NCI-H1092 treated with DMSO at 0.1 percent for 48 hours (cell line): ENCODE measurements at regions not wholly inside any gene's neighbourhood (a gene's known extent, or its start where the extent isn't known, plus 50 kb on each side); places are given as distances from the start of the nearest gene placed in this dataset.
A peak's percentile ranks its signal among the peaks of the same experiment; 100 is the strongest.
"Not testable (repeated sequence)": the region's sequence is repeated elsewhere in the genome, so short reads cannot be mapped to it uniquely, and the experiment has no call there.

ENCODE experiments used
- DNase-seq: peaks from one replicate; lab custom pipeline; 2025; lab: John Stamatoyannopoulos, UW

DNA sequence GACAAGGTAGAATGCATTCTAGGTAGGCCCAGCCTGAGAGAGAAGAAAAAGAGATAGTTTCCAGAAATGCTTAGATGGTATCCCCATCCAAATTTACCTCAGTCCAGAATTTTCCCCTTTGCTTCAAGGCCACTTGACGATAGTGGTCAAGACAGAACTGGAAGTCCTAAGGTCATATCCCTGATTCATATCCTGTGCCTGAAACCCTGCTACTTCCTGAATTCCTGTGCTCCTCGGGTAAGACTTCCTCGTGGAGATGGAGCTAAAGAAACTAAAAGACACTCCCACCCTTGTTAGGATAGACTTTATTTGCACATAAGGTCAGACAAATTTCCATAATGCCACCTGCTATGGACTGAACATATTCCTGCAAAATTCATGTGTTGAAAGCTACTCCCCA, 175.9 kb downstream of the EVX1 start:
- no peak for DNase-seq

DNA sequence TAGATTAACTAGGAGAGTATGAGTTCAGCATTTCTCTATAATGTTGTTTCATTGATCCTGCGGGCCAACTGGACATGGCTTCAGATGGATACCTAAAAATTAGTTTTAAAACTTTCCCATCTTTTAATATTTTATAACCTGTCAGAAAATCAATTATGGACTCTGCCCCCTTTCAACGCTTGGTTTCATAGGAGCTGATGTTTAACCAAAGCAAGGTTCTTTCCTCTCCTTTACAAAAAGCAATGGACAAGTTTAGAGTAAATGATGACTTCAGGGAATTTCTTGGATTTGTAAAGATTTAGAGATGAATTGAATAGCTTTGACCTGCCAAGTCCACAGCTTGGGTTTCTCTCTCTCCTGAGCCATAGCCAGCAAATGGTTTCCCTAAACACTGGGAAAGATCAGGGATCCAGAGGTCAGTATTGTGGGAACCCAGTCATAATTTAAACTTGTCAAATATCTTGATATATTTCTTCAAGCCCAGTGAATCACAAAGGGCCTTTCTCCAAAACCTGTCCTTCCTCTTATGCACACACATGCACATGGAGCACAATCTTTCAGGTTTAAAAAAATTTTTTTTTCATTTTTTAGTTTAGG, 177.1 kb downstream of the EVX1 start:
- DNase-seq: no peak

- DNase-seq: no peak
Measured at GRCh38 chr7:27420702-27421101, 178.1 kb downstream of the EVX1 start.

GRCh38 chr7:27423290-27423689, 180.7 kb downstream of the EVX1 start:
- DNase-seq: no peak

DNA sequence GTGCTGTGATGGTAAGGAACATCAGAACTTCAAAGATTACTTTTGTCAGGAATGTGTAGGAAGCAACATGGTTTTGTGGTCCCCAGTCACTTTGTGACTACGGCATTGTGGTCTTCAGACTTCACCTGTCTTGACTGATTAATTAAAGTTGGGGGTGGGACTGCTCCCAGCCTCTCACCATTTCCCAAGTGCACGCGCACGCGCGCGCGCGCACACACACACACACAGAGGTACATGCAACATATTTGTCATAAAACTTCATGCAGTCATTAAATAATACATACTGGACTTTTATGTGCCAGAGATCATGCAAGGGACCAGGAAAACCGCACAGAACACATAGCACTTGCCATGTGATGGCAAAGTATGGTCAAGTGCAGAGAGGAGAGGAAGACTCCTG, 181.2 kb downstream of the EVX1 start:
- no peak for DNase-seq

GRCh38 chr7:27424231-27424630, 181.6 kb downstream of the EVX1 start:
- no peak for DNase-seq

GRCh38 chr7:27424749-27425148, 182.1 kb downstream of the EVX1 start:
- no peak for DNase-seq

GRCh38 chr7:27427416-27427815, 184.8 kb downstream of the EVX1 start:
- no peak for DNase-seq

- DNase-seq: no peak
Measured at GRCh38 chr7:27430105-27430504, 187.5 kb downstream of the EVX1 start.

- no peak for DNase-seq
Measured at GRCh38 chr7:27431465-27431864, 188.9 kb downstream of the EVX1 start.

GRCh38 chr7:27433581-27433980, 191.0 kb downstream of the EVX1 start:
- no peak for DNase-seq

DNA sequence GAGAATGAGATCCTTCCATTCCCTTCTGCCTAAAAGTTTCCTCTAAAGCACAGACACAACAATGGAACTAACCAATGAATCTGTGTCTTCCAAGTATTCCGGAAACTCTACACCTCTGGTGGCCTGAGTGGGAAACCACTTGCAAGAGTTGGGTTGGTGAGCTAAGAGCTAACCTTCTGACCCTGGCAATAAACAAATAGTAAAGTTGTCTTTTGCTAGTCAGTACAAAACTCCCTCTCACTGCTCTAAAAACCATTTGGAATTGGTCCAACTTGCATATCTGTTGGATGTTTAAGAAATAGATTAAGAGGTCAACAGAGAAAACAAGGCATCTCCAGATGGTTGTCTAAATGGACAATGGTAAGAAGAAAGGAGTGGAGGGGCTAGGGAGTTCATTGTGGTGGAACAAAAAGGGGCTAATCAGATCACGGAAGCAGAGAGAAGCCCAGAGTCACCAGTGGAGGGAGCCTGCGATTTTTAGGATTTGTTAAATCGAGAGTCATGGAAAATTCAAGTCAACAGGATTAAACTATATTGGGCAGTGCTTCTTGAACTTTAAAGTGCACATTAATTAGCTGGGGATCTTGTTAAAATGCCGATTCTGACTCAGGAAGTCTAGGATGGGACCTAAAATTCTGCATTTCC, 192.3 kb downstream of the EVX1 start:
- DNase-seq: peak; percentile 10

DNA sequence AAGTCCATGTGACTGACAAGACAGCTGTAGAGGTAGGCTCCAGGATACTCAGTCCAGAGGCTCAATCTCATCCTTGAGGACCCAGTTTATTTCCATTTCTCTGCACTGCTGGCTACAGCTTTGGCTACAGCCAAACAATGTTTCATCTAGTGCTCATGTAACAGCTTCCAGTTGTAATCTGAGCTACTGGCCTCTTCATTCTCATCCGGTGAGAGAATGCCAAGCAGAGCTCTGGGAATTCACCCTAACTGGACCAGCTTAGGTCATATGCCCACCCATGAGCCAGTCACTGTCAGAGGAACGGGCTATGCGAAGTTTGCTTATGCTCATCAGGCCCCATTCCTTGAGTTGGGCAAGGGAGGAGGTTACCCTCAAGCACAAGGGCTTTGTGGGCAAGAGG, 192.9 kb downstream of the EVX1 start:
- DNase-seq: no peak

DNA sequence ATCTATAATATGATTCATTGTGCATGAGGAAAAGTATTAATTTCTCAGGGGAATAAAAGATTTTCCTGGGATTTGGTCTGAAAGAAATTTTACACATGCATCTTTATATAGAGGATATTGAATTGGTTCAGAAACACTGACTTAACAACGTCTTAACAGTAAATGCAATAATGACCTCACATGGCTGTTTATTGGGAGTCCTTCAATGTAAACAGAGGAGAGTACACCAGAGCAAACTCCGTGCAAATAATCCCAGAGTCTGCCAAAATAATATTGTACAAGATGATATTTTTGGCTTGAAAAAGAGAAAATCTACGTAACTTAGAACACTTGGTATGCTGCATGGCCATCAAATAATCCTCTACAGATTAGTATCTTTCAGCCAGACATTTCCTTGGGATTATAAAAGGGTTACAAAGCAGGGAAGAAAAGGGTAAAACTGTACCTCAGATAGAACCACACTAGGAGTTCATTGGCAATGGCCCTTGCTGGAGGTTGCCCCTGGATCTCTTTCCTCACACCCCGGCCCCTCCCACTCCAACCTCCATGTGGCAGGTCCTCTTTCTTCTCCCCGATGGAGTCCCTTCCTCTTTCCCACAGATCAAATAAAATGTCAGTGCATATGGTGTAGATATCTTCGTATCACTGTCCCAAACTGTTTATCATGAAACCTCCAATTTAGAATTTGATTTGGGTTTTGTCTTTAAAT, 196.4 kb downstream of the EVX1 start:
- DNase-seq: no peak

DNA sequence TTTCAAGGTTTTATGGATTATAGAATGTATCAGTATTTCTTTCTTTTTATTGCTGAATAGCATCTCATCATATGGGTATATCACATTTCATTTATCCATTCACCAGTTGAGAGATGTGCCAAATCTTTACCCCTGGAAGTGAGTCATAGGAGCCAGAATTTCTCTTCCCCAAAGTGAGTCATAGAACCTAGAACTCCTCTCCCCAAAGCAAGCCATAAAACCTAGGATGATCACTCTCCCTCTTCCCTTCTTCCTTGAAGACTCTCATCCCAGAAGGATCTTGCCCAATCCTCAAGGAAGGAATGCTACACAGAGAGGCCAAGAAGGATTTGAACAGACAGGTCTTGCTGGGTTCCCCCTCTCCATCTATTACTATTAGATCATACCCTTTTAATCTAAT, 199.9 kb downstream of the EVX1 start:
- DNase-seq: no peak

- not testable (repeated sequence) for DNase-seq
Measured at GRCh38 chr7:27449046-27449445, 206.4 kb downstream of the EVX1 start.

GRCh38 chr7:27453702-27454405, 208.8 kb downstream of the HIBADH start:
- no peak for DNase-seq

GRCh38 chr7:27457120-27457519, 205.6 kb downstream of the HIBADH start:
- DNase-seq: not testable (repeated sequence)

GRCh38 chr7:27457603-27458565, 204.8 kb downstream of the HIBADH start:
- peak; percentile 7 for DNase-seq

- no peak for DNase-seq
Measured at GRCh38 chr7:27459021-27459730, 203.5 kb downstream of the HIBADH start.

DNA sequence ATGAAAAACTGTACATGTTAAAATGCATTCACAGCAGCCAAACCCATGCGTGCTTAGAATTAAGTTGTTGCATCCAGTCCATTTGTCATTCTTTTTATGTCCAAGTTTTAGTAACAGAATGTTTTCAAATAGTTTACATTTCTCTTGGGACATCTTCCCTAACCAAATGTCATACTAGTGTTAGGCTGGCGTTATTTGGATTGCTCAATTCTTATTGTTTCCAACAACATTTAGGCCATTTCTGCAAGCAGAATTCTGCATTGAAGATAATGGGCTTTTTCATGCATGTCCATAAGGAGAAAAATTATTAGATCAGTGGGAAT, 203.0 kb downstream of the HIBADH start:
- DNase-seq: no peak
